Forelimb muscle (tissue), 1 donor: ENCODE measurements at regions not wholly inside any gene's neighbourhood (a gene's known extent, or its start where the extent isn't known, plus 50 kb on each side); places are given as distances from the start of the nearest gene placed in this dataset.
"Not testable (repeated sequence)": the region's sequence is repeated elsewhere in the genome, so short reads cannot be mapped to it uniquely, and the experiment has no call there.

Experiments used
- DNase-seq: peaks from one replicate; pipeline ENCODE4 v3.0.0-alpha.2; 2013; ENCODE audit warnings: low read depth

DNA sequence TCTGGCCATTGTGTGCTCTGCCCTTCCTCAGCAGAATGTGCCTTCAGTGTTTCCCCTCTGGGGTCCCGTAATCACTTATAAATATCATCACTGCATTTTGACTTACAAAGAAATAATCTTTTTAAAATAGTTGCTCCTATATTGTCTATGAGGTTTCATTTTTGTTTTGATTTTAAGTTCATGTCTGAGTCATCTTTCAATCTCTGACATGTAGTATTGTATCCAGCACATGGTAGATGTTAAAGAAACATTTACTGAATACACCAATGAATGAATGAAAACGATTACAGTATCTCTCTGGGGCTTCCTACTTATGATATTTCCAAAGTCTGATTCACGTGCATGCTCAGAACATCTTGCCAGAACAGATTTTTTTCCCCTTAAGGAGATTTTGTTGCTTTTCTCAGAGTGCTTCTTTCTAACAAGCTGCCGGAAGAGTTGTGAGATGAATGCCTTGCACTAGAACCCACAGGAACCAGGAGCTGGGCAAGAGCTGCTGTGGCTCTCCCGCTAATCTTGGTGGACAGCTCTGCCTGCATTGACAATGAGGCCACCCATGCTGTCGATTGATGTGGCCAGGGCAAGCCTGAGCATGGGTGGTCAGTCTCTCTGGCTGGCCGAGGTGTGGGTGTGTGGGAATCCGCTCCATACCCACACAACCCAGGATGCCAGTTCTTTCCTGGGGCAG lies 199.4 kb downstream of the CYRIA start:
- DNase-seq: peak; percentile 34

DNA sequence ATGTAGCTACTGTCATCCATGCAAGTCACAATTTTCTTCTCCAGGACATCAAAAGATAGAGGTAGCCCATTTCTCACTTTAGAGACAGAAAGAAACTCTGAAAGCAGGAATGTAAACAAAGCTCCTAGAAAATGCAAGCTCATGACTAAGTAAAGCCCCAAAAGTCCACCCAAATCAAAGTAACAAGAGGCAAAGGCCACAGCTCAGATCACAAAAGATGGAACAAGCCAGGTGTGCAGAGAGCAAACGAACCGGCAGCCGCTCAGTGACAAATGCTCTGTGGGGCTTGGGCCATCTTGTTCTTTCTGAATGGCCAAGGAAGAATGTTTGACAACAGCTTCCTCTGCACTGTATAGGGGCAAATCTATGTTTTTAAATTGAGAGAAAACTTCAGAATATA lies 201.0 kb downstream of the CYRIA start:
- no peak for DNase-seq

GRCh38 chr2:16462958-16463357 lies 202.7 kb downstream of the CYRIA start:
- DNase-seq: no peak

- DNase-seq: no peak
Measured at GRCh38 chr2:16461672-16462071, 204.0 kb downstream of the CYRIA start.

DNA sequence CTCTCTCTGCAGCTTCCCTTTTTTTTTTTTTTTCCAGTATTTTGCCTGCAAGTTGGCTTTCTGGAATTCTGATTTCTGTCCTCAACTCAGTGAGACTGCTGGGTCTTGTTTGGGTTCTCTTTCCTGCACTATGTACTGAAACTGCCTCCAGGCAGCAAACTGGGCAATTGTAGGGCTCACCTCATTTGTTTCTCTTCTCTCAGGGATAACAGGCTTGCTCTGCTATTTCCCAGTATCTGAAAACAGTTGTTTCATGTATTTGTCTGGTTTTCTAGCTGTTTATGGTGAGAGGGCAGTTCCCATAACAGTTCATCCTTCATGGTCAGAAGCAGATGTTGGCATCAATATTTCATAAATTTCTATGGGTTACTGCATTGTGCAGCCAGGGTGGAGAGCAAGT lies 206.0 kb downstream of the CYRIA start:
- no peak for DNase-seq

- no peak for DNase-seq
Measured at GRCh38 chr2:16454621-16455020, 211.0 kb downstream of the CYRIA start.

- no peak for DNase-seq
Measured at GRCh38 chr2:16452123-16452522, 213.5 kb downstream of the CYRIA start.

GRCh38 chr2:16446706-16447105 lies 218.9 kb downstream of the CYRIA start:
- DNase-seq: no peak

DNA sequence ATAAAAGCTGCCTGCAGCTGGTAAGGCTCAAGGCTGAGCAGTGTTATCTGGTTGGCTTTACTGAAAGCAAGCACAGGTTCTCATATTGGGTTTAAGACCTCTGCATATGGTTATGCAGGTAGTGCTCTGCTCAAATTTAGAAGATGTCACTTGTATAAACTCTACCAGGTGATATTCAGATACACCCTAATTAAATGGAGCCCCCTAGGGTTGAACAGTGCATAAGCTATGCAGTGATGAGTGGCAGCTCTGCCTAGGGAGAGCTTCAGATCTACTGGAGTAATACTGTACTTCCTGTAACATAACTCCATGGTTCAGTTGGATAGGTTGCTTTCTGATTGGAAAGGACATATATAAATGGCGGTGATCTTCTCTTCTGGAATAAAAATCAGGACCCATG lies 222.7 kb downstream of the CYRIA start:
- no peak for DNase-seq

GRCh38 chr2:16441431-16441830 lies 224.2 kb downstream of the CYRIA start:
- DNase-seq: no peak

GRCh38 chr2:16440898-16441297 lies 224.7 kb downstream of the CYRIA start:
- DNase-seq: no peak

DNA sequence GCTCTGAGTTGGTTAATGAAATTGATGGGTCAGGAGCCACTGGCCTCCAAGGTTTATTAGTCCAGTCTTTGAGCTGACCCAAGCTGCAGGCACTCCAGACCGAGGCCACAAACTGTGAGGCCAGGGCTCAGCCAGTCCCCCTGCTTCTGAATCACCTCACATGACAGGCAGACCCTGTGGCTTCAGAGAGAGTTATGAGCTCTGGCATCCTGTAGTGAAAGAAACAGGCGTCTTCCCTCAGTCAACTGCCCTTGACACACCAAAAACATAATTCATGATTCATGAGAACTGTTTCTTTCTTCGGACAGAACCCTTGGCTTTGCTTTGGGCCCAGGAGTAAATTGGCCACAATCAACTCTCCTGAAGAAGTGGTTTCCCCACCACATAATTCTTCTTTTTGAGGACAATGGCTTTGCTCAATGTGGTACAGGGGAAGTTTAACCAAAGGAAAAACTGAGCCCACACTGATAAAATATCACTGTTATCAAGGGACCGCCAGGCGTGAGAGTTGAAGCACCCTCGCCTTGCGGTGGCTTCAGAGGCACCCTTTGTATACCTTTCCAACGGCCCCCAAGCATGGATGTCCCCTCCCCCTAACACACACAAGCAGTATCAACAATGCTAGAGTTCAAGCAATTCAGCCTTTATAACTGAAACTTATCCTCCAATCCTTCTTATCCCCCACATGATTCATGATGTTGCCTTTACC lies 226.9 kb downstream of the CYRIA start:
- DNase-seq: no peak

- no peak for DNase-seq
Measured at GRCh38 chr2:16437189-16437588, 228.4 kb downstream of the CYRIA start.

DNA sequence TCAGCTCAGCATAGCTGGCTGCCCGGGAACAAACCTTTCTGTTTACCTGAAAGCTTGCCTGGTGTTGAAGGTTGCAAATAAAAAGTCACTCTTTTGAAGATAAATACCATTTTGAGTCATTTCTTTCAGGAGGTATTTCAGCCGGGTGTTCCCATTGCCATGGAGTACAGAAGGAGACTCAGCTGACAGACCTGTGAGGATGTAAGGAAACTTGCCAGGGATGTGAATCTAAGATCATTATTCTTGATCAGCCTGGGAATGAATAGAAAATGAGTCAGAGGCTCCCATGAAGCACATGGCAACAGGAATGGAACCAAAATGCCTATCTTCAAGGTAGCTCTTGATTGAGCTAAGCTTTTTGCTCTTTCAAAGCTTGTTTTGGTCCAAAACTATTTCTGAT lies 231.2 kb downstream of the CYRIA start:
- DNase-seq: no peak

GRCh38 chr2:16430846-16431245 lies 234.8 kb downstream of the CYRIA start:
- no peak for DNase-seq

DNA sequence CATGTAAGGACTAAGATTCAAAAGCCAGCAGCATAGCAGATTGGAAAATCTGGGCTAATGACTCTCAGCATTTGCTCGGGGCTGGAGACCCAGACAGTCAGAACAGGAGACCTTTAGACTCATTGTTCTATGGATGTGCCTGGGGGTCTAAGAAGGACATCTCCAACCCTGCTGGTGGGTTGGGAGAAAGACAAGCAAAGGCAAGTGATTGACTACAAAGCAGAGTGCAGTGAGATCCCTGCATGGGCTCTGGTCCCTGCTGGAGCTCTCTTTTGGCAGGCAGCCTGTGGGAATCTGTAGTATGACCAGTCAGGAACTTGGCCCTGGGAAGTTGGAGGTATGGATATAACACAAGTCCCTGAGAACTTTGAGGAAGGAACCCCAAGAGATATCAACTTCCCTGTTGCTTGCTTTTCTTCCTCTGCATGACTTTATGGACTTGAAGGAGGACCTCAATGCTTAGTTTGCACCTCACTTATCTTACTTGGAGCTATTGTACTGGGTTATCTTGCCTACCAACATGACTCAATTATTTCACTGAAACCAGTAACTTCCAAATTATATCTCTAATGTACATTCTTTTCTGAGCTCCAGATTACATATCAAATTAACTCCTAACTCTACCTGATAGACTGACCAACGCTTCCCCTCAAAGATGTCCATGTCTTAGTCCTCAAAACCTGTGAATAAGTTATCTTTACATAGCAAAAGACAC lies 236.0 kb downstream of the CYRIA start:
- DNase-seq: no peak

- no peak for DNase-seq
Measured at GRCh38 chr2:16429002-16429401, 236.6 kb downstream of the CYRIA start.

- DNase-seq: no peak
Measured at GRCh38 chr2:16425462-16426336, 239.9 kb downstream of the CYRIA start.

DNA sequence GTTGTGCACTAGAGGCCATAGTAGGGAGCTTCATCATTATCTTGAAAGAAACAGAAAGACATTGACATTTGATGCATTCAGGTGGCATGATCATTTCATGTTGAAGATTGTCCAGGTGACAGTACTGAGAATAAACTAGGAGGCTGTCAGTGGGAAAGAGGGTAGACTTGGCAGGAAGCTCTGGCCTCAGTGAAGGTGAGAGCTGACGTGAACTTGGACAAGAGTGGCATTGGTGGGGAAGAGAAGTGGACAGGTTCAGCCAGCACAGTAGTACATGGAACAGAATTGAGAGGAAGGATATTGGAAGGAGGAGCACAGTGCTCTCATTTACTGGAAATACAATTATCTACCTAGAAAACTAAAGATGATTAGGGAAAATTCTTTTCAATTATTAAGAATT lies 245.2 kb downstream of the CYRIA start:
- no peak for DNase-seq

DNA sequence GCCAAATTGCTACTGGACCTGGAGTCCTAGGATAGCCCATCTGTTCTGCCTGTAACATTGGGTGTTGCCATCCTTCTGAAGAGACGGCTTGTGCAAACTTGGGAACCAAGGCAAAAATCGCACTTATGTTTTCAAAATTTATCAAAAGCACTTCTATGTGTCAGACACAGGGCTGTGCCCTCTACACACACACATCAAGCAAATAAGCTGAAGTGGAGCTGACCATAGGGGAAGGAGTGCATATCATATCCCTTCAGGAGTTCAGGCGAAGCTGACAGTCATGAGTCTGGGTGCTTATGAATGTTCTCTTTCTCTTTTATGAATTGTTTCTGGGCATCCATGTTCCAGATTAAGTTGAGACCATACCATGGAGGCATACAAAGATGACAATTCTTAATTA lies 247.9 kb downstream of the CYRIA start:
- no peak for DNase-seq

- DNase-seq: no peak
Measured at GRCh38 chr2:16416651-16417050, 249.0 kb downstream of the CYRIA start.

DNA sequence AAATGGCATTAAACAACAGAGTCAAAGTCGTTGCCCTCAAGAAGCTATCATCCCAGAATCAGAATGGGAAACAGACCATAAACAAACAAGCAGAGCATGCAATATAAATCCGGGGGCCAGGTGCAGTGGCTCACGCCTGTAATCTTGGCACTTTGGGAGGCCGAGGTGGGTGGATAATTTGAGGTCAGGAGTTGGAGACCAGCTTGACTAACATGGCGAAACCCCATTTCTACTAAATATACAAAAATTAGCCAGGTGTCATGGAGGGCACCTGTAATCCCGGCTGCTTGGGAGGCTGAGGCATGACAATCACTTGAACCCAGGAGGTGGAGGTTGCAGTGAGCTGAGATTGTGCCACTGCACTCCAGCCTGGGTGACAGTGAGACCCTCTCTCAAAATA lies 249.8 kb downstream of the CYRIA start:
- not testable (repeated sequence) for DNase-seq
